B cell (primary cell): ENCODE measurements at regions not wholly inside any gene's neighbourhood (a gene's known extent, or its start where the extent isn't known, plus 50 kb on each side); places are given as distances from the start of the nearest gene placed in this dataset.

ENCODE experiments used
- EZH2 ChIP-seq: IDR thresholded peaks from 2 replicates; pipeline ENCODE4 v1.6.1; 2012; ENCODE audit warnings: borderline replicate concordance, low read depth, mild to moderate bottlenecking, moderate library complexity, low read length; ENCODE audit not compliant: insufficient read depth, poor library complexity, severe bottlenecking
- TF ChIP-seq, protein P1 (sequence below): fragments of 200-600 bp; IDR thresholded peaks from one replicate; pipeline ENCODE4 v1.8.0; 2022; ENCODE audit warnings: antibody characterized with exemption, mild to moderate bottlenecking

DNA sequence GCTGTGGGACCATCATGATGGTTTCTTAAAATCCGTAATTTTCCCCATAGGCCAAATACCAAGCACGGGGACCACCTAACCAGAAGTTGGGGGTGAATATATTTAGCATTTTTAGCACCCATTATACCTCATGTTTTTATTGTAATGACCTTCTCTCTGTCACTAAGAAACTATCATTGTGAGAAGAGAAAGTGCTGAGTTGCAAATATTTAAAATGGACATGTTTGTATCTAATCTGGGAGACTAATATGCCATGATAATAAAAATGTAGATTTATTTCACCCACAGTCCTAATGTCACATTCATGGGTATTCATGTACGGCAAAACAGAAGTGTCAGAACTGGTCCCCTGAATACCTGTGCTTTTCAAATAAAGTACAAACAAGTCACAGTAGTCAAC is 398.9 kb upstream of the NR2F2 start:
- TF ChIP-seq, protein P1, sequence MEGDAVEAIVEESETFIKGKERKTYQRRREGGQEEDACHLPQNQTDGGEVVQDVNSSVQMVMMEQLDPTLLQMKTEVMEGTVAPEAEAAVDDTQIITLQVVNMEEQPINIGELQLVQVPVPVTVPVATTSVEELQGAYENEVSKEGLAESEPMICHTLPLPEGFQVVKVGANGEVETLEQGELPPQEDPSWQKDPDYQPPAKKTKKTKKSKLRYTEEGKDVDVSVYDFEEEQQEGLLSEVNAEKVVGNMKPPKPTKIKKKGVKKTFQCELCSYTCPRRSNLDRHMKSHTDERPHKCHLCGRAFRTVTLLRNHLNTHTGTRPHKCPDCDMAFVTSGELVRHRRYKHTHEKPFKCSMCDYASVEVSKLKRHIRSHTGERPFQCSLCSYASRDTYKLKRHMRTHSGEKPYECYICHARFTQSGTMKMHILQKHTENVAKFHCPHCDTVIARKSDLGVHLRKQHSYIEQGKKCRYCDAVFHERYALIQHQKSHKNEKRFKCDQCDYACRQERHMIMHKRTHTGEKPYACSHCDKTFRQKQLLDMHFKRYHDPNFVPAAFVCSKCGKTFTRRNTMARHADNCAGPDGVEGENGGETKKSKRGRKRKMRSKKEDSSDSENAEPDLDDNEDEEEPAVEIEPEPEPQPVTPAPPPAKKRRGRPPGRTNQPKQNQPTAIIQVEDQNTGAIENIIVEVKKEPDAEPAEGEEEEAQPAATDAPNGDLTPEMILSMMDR = no peak
- TF ChIP-seq EZH2 = no peak
